Liver (tissue), 8 donors: ENCODE measurements at regions not wholly inside any gene's neighbourhood (a gene's known extent, or its start where the extent isn't known, plus 50 kb on each side); places are given as distances from the start of the nearest gene placed in this dataset.

Experiments used
- DNase-seq: peaks from one replicate; pipeline ENCODE4 v3.0.0-alpha.2; 2017; ENCODE audit warnings: low spot score
- H3K27ac ChIP-seq, 2 donors: one replicate each; pipeline ENCODE4 v1.7.0; 2013; ENCODE audit warnings: inconsistent platforms in 2 of 2, low read length in 2 of 2, control low read depth in 1 of 2, low read depth in 1 of 2, mild to moderate bottlenecking in 1 of 2
- H3K27me3 ChIP-seq, 4 donors: one replicate each; pipeline versions ENCODE4 v1.6.1 to v1.7.0; 2013; ENCODE audit warnings: low read length in 3 of 4, inconsistent platforms in 1 of 4, mild to moderate bottlenecking in 1 of 4, moderate library complexity in 1 of 4; ENCODE audit not compliant: control insufficient read depth in 4 of 4, insufficient read depth in 4 of 4
- H3K36me3 ChIP-seq, 4 donors: one replicate each; pipeline versions ENCODE4 v1.6.1 to v1.7.0; 2013; ENCODE audit warnings: low read length in 3 of 4, mild to moderate bottlenecking in 3 of 4, low read depth in 1 of 4, moderate library complexity in 1 of 4; ENCODE audit not compliant: control insufficient read depth in 4 of 4, insufficient read depth in 3 of 4
- H3K4me1 ChIP-seq, 4 donors: one replicate each; pipeline versions ENCODE4 v1.6.1 to v1.7.0; 2013; ENCODE audit warnings: low read length in 3 of 4, mild to moderate bottlenecking in 3 of 4, moderate library complexity in 1 of 4; ENCODE audit not compliant: control insufficient read depth in 4 of 4, insufficient read depth in 4 of 4
- H3K4me3 ChIP-seq, 3 donors: one replicate each; pipeline versions ENCODE4 v1.6.1 to v1.7.0; 2013; ENCODE audit warnings: low read length in 3 of 3, control low read depth in 1 of 3, low read depth in 1 of 3, mild to moderate bottlenecking in 1 of 3
- H3K9ac ChIP-seq, 2 donors: one replicate each; pipeline ENCODE4 v1.7.0; 2013; ENCODE audit warnings: low read length in 2 of 2, mild to moderate bottlenecking in 2 of 2, moderate library complexity in 2 of 2, control low read depth in 1 of 2, low read depth in 1 of 2
- H3K9me3 ChIP-seq, 4 donors: one replicate each; pipeline versions ENCODE4 v1.6.1 to v1.7.0; 2013; ENCODE audit warnings: low read length in 3 of 4; ENCODE audit not compliant: control insufficient read depth in 4 of 4
- FOXA2 ChIP-seq: IDR thresholded peaks from 2 replicates; pipeline ENCODE4 v1.6.1; 2016; ENCODE audit warnings: antibody characterized with exemption
- HNF4G ChIP-seq: IDR thresholded peaks from 2 replicates; pipeline ENCODE4 v1.6.1; 2016; ENCODE audit warnings: antibody characterized with exemption
- JUND ChIP-seq, 2 donors: IDR thresholded peaks; 2 replicates each; pipeline ENCODE4 v1.6.1; 2016; ENCODE audit warnings: antibody characterized with exemption in 2 of 2
- NR2F2 ChIP-seq: IDR thresholded peaks from 2 replicates; pipeline ENCODE4 v1.6.1; 2016; ENCODE audit warnings: antibody characterized with exemption
- RXRA ChIP-seq, 2 donors: IDR thresholded peaks; 2 replicates each; pipeline ENCODE4 v1.6.1; 2017 to 2018; ENCODE audit warnings: antibody characterized with exemption in 2 of 2, mild to moderate bottlenecking in 1 of 2
- SP1 ChIP-seq: IDR thresholded peaks from 2 replicates; pipeline ENCODE4 v1.6.1; 2018; ENCODE audit warnings: antibody characterized with exemption, mild to moderate bottlenecking
- TAF1 ChIP-seq: conservative IDR thresholded peaks from 2 replicates; pipeline ENCODE4 v1.6.1; 2016; ENCODE audit warnings: antibody characterized with exemption, mild to moderate bottlenecking
- WGBS: extraction: QIAGEN DNeasy Blood & Tissue Kit; methylation state at CpG from one replicate; pipeline ENCODE4 v1.1.7; 2013; 5-methylcytosine and 5-hydroxymethylcytosine counted together
- TF ChIP-seq, protein P1 (sequence below): IDR thresholded peaks from 2 replicates; pipeline ENCODE4 v1.6.1; 2016; ENCODE audit warnings: antibody characterized with exemption
- TF ChIP-seq, protein P2 (sequence below): fragments of 150-350 bp; IDR thresholded peaks from 2 replicates; pipeline ENCODE4 v1.5.1; 2017; ENCODE audit warnings: improper control_type of control experiment, low read depth, low read length; ENCODE audit not compliant: missing input control
- TF ChIP-seq, protein P3 (sequence below): IDR thresholded peaks from 2 replicates; pipeline ENCODE4 v1.6.1; 2016; ENCODE audit warnings: antibody characterized with exemption
- donor health status: healthy.
- donor health status: healthy.
- donor health status: healthy.
- donor health status: healthy.
- donor health status: healthy.

DNA sequence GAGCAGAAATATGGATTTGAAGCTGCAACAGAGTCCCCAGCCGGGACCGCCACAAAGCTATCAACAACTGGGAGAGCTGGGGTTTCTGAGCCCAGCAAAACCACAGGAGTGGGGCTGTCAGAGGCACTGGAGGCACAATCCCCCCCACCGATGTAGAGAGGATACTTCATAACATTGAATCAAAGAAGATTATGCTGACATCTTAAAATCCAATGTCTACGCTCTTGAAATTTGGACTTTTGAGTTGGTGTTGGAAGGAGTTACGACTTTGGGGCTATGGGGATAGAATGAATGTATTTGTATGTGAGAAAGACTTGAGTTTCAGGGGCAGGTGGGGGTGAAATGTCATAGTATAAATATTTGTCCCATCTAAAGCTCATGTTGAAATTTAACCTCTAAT lies 1121.6 kb upstream of the CDH8 start:
- H3K4me1 ChIP-seq: peaks cover 0 to 2% (median 0%) of the 10 kb centered on the region in 4 donors
- no peak overlapping the region for H3K9ac ChIP-seq
- H3K4me3 ChIP-seq: no peak overlapping the region
- no peaks in the 10 kb centered on the region for H3K9me3 ChIP-seq
- DNase-seq: no peak
- no peak for TF ChIP-seq RXRA (IDR thresholded peaks at IDR 0.05)
- TF ChIP-seq, protein P1, sequence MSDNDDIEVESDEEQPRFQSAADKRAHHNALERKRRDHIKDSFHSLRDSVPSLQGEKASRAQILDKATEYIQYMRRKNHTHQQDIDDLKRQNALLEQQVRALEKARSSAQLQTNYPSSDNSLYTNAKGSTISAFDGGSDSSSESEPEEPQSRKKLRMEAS: no peak
- TF ChIP-seq, protein P2, sequence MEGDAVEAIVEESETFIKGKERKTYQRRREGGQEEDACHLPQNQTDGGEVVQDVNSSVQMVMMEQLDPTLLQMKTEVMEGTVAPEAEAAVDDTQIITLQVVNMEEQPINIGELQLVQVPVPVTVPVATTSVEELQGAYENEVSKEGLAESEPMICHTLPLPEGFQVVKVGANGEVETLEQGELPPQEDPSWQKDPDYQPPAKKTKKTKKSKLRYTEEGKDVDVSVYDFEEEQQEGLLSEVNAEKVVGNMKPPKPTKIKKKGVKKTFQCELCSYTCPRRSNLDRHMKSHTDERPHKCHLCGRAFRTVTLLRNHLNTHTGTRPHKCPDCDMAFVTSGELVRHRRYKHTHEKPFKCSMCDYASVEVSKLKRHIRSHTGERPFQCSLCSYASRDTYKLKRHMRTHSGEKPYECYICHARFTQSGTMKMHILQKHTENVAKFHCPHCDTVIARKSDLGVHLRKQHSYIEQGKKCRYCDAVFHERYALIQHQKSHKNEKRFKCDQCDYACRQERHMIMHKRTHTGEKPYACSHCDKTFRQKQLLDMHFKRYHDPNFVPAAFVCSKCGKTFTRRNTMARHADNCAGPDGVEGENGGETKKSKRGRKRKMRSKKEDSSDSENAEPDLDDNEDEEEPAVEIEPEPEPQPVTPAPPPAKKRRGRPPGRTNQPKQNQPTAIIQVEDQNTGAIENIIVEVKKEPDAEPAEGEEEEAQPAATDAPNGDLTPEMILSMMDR: no peak
- no peak for TF ChIP-seq TAF1
- no peaks in the 10 kb centered on the region for H3K36me3 ChIP-seq
- 88% methylated on average over 5 of the region's 5 CpGs for WGBS
- no peaks in the 10 kb centered on the region for H3K27me3 ChIP-seq
- H3K27ac ChIP-seq: no peak overlapping the region

DNA sequence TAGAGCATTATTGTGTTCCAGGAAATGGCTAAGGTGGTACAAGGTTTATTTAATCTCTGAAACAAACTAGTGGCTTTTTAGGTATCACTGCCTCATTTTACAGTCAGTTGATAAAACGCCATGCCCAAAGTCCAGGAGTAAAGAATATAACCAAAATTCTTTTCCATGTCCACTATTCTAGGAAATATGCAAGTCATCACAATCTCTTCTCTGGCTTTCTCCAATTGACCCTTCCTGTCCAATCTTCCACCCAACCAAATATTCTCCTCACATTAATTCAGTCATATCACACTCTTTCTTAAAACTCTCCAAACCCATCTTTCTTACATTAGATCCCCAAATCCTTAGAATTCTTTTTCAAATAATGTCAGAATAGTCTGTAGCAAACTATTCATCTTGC lies 1110.0 kb upstream of the CDH8 start:
- DNase-seq: no peak
- TF ChIP-seq, protein P2: no peak
- no peak for TF ChIP-seq FOXA2
- TF ChIP-seq, protein P3, sequence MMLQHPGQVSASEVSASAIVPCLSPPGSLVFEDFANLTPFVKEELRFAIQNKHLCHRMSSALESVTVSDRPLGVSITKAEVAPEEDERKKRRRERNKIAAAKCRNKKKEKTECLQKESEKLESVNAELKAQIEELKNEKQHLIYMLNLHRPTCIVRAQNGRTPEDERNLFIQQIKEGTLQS: no peak
- TF ChIP-seq HNF4G: no peak
- no peaks in the 10 kb centered on the region for H3K9me3 ChIP-seq
- H3K4me1 ChIP-seq: no peaks in the 10 kb centered on the region
- no peaks in the 10 kb centered on the region for H3K27me3 ChIP-seq
- no peak overlapping the region for H3K27ac ChIP-seq
- H3K4me3 ChIP-seq: no peak overlapping the region
- WGBS: 55% methylated on average over 1 of the region's 1 CpG
- H3K36me3 ChIP-seq: no peaks in the 10 kb centered on the region
- H3K9ac ChIP-seq: no peak overlapping the region

DNA sequence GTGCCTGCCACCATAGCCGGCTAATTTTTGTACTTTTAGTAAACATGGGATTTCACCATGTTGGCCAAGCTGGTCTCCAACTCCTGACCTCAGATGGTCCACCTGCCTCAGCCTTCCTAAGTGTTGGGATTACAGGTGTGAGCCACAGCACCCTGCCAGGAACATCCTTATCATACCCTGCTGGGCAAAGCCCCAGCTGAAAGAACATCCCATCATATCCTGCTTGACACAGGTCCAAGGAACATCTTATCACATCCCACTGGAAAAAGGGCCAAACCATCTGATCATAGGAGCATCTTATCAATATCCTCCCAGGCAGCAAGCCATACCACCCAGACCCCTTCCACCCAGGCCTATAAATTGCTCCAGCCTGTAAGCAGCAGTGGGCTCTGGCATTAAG lies 1109.2 kb upstream of the CDH8 start:
- Histone ChIP-seq H3K9ac (no peak overlapping the region), H3K36me3 (no peaks in the 10 kb centered on the region), H3K4me1 (no peaks in the 10 kb centered on the region), H3K9me3 (no peaks in the 10 kb centered on the region), H3K4me3 (no peak overlapping the region), H3K27me3 (no peaks in the 10 kb centered on the region), H3K27ac (no peak overlapping the region)
- TF ChIP-seq SP1 (no peak), JUND (IDR thresholded peaks at IDR 0.05) (no peak), NR2F2 (no peak)
- 88% methylated on average over 1 of the region's 1 CpG for WGBS
- no peak for DNase-seq
